Fibroblast of lung (primary cell): ENCODE measurements at regions not wholly inside any gene's neighbourhood (a gene's known extent, or its start where the extent isn't known, plus 50 kb on each side); places are given as distances from the start of the nearest gene placed in this dataset.

Experiments
- DNase-seq, 2 donors: peaks; one replicate each; pipeline versions ENCODE4 v3.0.0 to v3.0.0-alpha.2; 2010; ENCODE audit warnings: low read depth in 2 of 2
- H2AFZ ChIP-seq: 2 replicates; pipeline ENCODE4 v1.5.1; 2012; ENCODE audit warnings: low read length, control low read depth, inconsistent platforms
- H3K27ac ChIP-seq: 2 replicates; pipeline ENCODE4 v1.5.1; 2011; ENCODE audit warnings: low read length, control low read depth; ENCODE audit not compliant: insufficient read depth
- H3K27me3 ChIP-seq: 2 replicates; pipeline ENCODE4 v1.5.1; 2011; ENCODE audit warnings: mild to moderate bottlenecking, low read length; ENCODE audit not compliant: control insufficient read depth, insufficient read depth
- H3K36me3 ChIP-seq: 2 replicates; pipeline ENCODE4 v1.5.1; 2011; ENCODE audit warnings: low read length; ENCODE audit not compliant: control insufficient read depth, insufficient read depth
- H3K4me1 ChIP-seq: 2 replicates; pipeline ENCODE4 v1.5.1; 2011; ENCODE audit warnings: low read length; ENCODE audit not compliant: control insufficient read depth, insufficient read depth; ENCODE audit errors: extremely low read depth
- H3K4me2 ChIP-seq: 2 replicates; pipeline ENCODE4 v1.5.1; 2011; ENCODE audit warnings: low read length, control low read depth; ENCODE audit not compliant: insufficient read depth; ENCODE audit errors: extremely low read depth
- H3K4me3 ChIP-seq, 4 experiments: fragments of 200-600 bp in 1 of 4; sonication (generic) in 1 of 4; replicated peaks in 1 of 4; 2 replicates each; pipeline ENCODE4 v1.5.1; 2011 to 2016; ENCODE audit warnings: low read length in 4 of 4, low read depth in 3 of 4, mild to moderate bottlenecking in 3 of 4, control low read depth in 2 of 4, inconsistent platforms in 1 of 4, mixed read lengths in 1 of 4; ENCODE audit not compliant: insufficient read depth in 1 of 4; ENCODE audit errors: control extremely low read depth in 1 of 4
- H3K79me2 ChIP-seq: 2 replicates; pipeline ENCODE4 v1.5.1; 2012; ENCODE audit warnings: mild to moderate bottlenecking, low read length, inconsistent platforms; ENCODE audit not compliant: control insufficient read depth, insufficient read depth
- H3K9ac ChIP-seq: 2 replicates; pipeline ENCODE4 v1.5.1; 2011; ENCODE audit warnings: mild to moderate bottlenecking, low read length, control low read depth; ENCODE audit not compliant: insufficient read depth
- H3K9me3 ChIP-seq: 2 replicates; pipeline ENCODE4 v1.5.1; 2012; ENCODE audit warnings: low read depth, low read length; ENCODE audit not compliant: control insufficient read depth, insufficient read depth
- H4K20me1 ChIP-seq: 2 replicates; pipeline ENCODE4 v1.5.1; 2011; ENCODE audit warnings: low read length; ENCODE audit not compliant: control insufficient read depth, insufficient read depth; ENCODE audit errors: extremely low read depth
- CTCF ChIP-seq, 2 donors: IDR thresholded peaks in 1 of 2; conservative IDR thresholded peaks in 1 of 2; 1 replicate in 1 of 2; 2 replicates in 1 of 2; pipeline ENCODE4 v1.5.1; 2011 to 2012; ENCODE audit warnings: low read length in 2 of 2, control low read depth in 1 of 2, inconsistent platforms in 1 of 2, low read depth in 1 of 2, mild to moderate bottlenecking in 1 of 2
- EZH2 ChIP-seq: IDR thresholded peaks from 2 replicates; pipeline ENCODE4 v1.5.1; 2012; ENCODE audit warnings: low read length, control low read depth, mild to moderate bottlenecking; ENCODE audit errors: missing control alignments

DNA sequence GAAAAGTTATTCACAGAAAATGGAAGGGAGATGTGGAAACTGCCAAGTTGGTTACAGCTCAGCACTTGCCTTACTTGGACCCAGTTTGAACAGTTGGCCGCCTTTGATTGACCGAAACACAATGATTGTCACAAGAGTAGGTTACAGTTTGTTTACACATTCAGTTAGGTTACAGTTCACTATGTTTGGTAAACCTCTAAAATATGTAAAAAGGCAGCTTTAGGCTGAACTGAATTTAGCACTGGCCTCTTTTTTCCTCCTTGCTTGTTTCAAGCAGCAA is 116.2 kb downstream of the OLIG3 start:
- no peaks in the 10 kb centered on the region for H3K4me1 ChIP-seq
- no peak overlapping the region for H3K4me2 ChIP-seq
- no peak overlapping the region for H3K9ac ChIP-seq
- H3K27ac ChIP-seq, result no peak overlapping the region
- H4K20me1 ChIP-seq, result no peaks in the 10 kb centered on the region
- H2AFZ ChIP-seq, result no peak overlapping the region
- TF ChIP-seq EZH2 (no peak), CTCF (conservative IDR thresholded peaks at IDR 0.05 in 1 of 2, IDR thresholded peaks at IDR 0.05 in 1 of 2; ENCODE audit: low read depth in 1 of 2, low read length in 2 of 2) (no peak)
- no peaks in the 10 kb centered on the region for H3K36me3 ChIP-seq
- H3K4me3 ChIP-seq, result no peak overlapping the region
- no peaks in the 10 kb centered on the region for H3K79me2 ChIP-seq
- no peaks in the 10 kb centered on the region for H3K27me3 ChIP-seq
- no peak for DNase-seq
- H3K9me3 ChIP-seq, result no peaks in the 10 kb centered on the region

GRCh38 chr6:137373296-137373695 is 120.9 kb downstream of the OLIG3 start:
- no peak overlapping the region for H3K9ac ChIP-seq
- H3K4me1 ChIP-seq, result no peaks in the 10 kb centered on the region
- no peaks in the 10 kb centered on the region for H3K79me2 ChIP-seq
- no peak overlapping the region for H3K4me3 ChIP-seq
- no peak overlapping the region for H2AFZ ChIP-seq
- no peaks in the 10 kb centered on the region for H3K27me3 ChIP-seq
- TF ChIP-seq EZH2 (no peak), CTCF (conservative IDR thresholded peaks at IDR 0.05 in 1 of 2, IDR thresholded peaks at IDR 0.05 in 1 of 2; ENCODE audit: low read depth in 1 of 2, low read length in 2 of 2) (no peak)
- DNase-seq, result no peak
- no peak overlapping the region for H3K27ac ChIP-seq
- H3K36me3 ChIP-seq, result no peaks in the 10 kb centered on the region
- H3K4me2 ChIP-seq, result no peak overlapping the region
- no peaks in the 10 kb centered on the region for H3K9me3 ChIP-seq
- H4K20me1 ChIP-seq, result no peaks in the 10 kb centered on the region

DNA sequence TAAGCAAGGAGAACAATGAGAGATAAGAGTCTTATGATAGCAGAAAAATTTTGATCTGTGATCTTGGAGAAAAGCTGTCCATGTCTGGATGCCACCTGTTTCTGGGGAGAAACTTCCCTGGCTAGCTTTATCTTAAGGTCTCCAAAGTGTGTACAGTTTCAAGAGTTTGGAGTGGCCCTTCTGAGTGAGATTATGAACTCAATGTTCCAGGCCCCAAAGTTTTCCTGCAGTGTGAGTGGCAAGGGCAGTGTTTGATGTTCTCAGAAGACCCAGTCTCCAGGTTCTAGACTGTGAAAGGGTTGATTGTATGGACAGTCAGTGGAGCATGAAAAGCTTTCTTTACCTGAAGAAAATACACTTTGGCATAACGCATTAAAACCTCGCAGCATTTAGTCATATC is 121.7 kb downstream of the OLIG3 start:
- H3K4me2 ChIP-seq, result no peak overlapping the region
- H3K9ac ChIP-seq, result no peak overlapping the region
- no peaks in the 10 kb centered on the region for H3K79me2 ChIP-seq
- H3K36me3 ChIP-seq, result no peaks in the 10 kb centered on the region
- DNase-seq, result no peak
- no peak for TF ChIP-seq CTCF (conservative IDR thresholded peaks at IDR 0.05 in 1 of 2, IDR thresholded peaks at IDR 0.05 in 1 of 2; ENCODE audit: low read depth in 1 of 2, low read length in 2 of 2)
- no peak for TF ChIP-seq EZH2
- H3K9me3 ChIP-seq, result no peaks in the 10 kb centered on the region
- H3K27me3 ChIP-seq, result no peaks in the 10 kb centered on the region
- H2AFZ ChIP-seq, result no peak overlapping the region
- H3K4me3 ChIP-seq, result no peak overlapping the region
- no peak overlapping the region for H3K27ac ChIP-seq
- no peaks in the 10 kb centered on the region for H3K4me1 ChIP-seq
- no peaks in the 10 kb centered on the region for H4K20me1 ChIP-seq
